LNCAP (cell line): ENCODE measurements at regions not wholly inside any gene's neighbourhood (a gene's known extent, or its start where the extent isn't known, plus 50 kb on each side); places are given as distances from the start of the nearest gene placed in this dataset.

Source experiments
- TF ChIP-seq, protein P1 (sequence below): fragments of 450-650 bp; IDR thresholded peaks from 2 replicates; pipeline ENCODE4 v1.5.1; 2017; ENCODE audit warnings: mild to moderate bottlenecking

DNA sequence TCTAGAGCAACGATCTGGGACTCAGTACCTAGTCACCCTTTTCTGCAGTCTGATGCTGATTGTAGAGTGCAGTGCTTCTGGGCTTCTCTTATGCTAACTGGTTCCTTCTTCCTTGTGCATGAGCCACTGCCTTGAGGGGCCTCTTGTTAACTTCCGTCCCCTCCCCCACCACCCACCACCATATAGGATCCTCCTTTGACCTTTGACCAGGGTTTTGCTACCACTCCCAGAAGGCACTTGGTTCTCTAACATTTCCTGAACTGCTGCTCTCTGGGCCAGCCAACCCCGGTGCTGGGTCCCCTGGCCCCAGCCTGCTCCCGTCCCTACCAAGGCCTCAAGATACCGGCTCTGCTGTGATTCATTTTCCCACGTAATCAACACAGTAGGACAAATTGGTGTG lies 104.6 kb upstream of the KLF3 start:
- TF ChIP-seq, protein P1, sequence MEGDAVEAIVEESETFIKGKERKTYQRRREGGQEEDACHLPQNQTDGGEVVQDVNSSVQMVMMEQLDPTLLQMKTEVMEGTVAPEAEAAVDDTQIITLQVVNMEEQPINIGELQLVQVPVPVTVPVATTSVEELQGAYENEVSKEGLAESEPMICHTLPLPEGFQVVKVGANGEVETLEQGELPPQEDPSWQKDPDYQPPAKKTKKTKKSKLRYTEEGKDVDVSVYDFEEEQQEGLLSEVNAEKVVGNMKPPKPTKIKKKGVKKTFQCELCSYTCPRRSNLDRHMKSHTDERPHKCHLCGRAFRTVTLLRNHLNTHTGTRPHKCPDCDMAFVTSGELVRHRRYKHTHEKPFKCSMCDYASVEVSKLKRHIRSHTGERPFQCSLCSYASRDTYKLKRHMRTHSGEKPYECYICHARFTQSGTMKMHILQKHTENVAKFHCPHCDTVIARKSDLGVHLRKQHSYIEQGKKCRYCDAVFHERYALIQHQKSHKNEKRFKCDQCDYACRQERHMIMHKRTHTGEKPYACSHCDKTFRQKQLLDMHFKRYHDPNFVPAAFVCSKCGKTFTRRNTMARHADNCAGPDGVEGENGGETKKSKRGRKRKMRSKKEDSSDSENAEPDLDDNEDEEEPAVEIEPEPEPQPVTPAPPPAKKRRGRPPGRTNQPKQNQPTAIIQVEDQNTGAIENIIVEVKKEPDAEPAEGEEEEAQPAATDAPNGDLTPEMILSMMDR = no peak

DNA sequence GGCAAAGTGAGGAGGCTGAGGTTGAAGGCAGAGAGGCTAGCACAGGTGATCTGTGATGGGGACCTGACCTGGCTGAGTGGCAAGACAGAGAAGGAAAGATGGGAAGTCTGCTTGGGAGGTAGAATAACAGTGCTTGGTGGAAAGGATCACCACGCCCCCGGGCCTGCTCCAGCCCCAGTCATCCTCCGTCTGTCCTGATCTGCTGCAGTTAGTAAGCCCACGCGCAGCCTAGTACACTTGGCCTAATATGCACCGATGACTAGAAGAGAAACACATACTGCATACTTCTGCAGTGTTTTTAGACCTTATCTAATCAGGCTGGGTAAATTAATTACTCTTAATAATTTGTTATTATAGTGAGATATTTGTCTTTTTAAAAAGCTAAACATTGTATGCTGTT lies 103.7 kb upstream of the KLF3 start:
- TF ChIP-seq, protein P1 = no peak

DNA sequence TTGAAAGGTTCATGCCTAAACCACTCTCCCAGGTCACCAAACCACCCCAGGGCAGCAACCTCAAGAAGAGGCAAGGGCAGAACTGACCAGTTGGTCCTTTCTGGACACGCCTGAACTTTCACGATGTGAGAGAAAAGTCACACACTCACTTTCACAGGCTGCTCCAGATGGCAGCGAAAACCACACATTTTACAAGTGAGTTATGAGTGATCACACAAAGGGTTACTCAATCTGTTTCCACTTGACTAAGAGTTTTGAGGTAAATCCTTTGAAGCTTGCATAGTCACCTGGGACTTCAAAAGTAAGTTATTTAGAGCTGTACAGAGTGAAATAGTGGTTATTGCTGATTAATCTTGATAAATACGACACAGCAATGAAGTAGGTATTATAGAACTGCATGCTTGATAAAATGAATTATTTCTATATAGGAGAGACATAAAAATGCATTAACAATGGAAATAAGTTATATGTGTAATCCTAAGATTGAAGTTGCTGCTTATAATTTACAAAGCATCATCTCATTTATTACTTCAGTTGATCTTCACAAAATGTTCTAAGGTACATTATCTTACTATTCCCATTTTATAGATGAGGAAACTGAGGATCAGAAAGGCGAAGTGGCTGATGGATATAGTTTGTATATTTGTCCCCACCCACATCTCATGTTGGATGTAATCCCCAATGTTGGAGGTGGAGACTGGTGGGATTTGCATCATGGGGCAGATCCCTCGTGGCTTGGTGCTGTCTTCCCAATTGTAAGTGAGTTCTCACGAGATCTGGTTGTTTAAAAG lies 103.0 kb upstream of the KLF3 start:
- TF ChIP-seq, protein P1 = no peak

DNA sequence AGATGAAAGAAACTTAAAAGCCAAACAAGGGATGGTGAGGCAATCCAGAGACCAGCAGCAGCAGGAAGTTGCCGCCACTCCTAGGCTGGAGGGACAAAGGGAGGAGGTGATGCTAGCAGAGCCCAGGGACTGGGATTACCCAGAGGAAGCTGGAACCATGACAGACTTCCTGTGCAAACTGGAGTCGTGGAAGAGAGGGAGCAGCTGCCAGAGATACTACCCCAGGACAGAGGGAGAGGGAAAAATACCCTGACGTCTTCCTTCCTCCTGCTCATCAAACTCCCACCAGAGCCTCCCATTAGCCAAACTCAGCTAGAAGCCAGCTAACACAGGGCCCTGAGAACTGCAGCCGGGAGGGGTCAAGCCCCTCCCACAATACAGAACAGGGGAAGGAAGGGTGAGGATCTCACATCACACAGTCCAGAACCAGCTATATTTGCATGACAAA lies 101.2 kb upstream of the KLF3 start:
- TF ChIP-seq, protein P1 = no peak

DNA sequence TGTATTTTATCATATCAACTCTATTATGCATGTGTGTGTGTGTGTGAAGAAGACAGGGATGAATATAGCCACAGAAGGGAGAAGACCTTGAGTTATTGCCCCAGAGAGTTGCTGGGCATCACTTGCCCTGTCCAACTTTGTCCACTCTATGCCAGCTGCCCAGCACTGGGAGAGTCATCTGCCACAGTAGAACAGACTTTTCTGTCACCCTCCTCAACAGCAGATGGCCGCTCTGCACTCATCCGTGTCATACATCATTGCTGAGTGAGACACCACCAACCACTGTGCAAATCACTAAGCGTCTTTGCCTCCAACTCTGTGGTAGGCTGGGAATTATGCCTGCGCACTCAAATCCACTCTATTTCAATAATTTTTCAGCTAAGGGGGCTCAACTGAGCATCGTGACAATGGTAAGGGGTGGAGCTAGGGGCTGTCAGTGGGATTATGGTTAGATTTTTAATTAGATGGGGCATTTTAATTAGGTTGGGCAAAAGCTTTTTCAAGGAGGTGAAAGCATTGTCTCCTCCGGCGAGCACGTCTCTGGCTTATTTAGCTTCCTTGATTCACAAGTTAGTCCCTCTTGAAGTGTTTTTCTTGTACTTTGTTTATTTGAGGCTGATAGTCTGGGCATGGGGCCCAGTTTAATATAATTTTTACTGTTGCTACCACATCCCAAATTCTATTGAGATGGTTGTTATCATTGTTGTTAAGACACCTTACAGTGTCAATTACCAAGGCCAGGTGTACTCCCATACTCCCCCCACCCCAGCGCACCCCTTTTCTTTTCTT lies 100.1 kb upstream of the KLF3 start:
- TF ChIP-seq, protein P1 = no peak

DNA sequence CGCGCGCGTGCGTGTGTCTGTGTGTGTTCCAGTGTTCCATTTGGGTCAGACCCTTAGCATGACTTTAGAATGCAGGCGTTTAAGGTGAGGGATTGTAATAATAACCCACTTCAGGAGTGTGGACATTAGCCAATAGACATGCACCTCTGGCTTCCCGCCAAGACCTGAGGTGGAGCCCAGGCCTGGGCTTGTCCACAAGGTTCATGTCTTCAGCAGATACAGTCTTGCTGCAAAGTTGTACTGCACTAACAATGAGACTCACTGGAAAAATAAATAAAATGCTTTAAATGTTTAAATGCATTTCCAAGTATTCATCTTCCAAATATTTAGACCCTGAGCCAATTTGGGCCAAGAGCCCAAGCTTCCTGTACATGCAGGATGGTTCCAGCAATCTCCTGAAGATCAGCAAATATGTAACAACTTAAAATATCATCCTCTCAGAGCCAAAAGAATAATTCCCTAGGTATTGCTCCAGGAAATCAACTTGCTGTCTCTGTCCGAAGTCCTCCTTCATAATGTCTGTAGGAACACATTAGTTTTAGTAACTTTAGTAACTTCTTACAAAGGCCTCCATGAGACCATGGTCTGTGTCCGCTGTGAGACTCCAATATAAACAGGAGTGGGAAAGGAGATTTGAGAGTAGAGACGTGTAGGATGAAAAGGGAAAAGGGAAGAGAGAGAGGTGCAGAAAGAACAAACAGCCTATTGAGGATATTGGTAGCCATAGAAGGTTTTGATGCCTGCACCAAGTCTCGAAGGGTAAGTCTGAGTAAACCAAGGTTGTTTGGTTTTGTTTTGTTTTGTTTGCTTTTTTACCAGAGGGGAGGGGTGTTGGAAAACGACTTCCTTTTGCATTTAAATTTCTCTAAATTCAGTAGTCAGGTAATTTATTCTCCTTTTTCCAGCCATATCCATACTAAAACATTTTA lies 98.5 kb upstream of the KLF3 start:
- TF ChIP-seq, protein P1 = no peak

DNA sequence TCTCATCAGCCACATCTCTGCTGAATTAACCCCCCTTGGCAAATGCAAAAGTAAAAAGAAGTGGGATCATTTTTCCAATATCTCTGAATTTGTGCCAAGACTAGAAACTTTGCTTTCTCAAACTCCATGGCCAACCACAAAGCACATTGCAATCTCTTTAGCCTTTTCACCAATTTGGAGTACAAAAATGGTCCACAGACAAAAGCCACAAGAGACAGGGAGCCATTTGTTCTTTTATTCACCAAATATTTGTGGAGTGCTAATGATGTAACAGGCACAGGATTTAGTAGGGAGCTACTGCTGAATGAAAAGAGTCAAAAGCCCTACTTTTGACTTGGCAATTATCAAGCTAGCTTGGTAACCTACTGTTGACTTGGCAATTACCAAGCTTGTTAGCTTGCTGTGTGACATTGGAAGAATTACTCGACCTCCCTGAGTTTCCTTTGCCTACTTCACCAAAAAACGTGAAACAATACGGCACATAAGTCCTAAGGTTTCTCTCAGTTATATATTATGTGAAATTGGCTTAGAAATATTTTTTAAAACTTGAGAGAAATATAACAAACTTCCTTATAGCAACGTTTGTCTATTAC lies 97.1 kb upstream of the KLF3 start:
- TF ChIP-seq, protein P1 = no peak
